Gastroesophageal sphincter (tissue), 3 donors: ENCODE measurements at regions not wholly inside any gene's neighbourhood (a gene's known extent, or its start where the extent isn't known, plus 50 kb on each side); places are given as distances from the start of the nearest gene placed in this dataset.

Experiments used
- POLR2A ChIP-seq, 2 donors: fragments of 450-650 bp; IDR thresholded peaks; one replicate each; pipeline ENCODE4 v1.6.1; 2017; ENCODE audit warnings: antibody characterized with exemption in 2 of 2, mild to moderate bottlenecking in 2 of 2, moderate library complexity in 1 of 2
- POLR2AphosphoS5 ChIP-seq: sonication (generic); formaldehyde crosslinking; IDR thresholded peaks from one replicate; pipeline ENCODE4 v1.6.1; 2017; ENCODE audit warnings: antibody characterized with exemption
- TF ChIP-seq, protein P1 (sequence below), 4 experiments: fragments of 200-600 bp in 2 of 4; fragments of 450-650 bp in 2 of 4; sonication (generic) in 1 of 4; IDR thresholded peaks; one replicate each; pipeline ENCODE4 v1.5.1; 2017 to 2019; ENCODE audit warnings: antibody characterized with exemption in 4 of 4, mild to moderate bottlenecking in 2 of 4, moderate library complexity in 2 of 4

GRCh38 chr1:232725305-232726047 lies 79.7 kb upstream of the MAP10 start:
- TF ChIP-seq, protein P1, sequence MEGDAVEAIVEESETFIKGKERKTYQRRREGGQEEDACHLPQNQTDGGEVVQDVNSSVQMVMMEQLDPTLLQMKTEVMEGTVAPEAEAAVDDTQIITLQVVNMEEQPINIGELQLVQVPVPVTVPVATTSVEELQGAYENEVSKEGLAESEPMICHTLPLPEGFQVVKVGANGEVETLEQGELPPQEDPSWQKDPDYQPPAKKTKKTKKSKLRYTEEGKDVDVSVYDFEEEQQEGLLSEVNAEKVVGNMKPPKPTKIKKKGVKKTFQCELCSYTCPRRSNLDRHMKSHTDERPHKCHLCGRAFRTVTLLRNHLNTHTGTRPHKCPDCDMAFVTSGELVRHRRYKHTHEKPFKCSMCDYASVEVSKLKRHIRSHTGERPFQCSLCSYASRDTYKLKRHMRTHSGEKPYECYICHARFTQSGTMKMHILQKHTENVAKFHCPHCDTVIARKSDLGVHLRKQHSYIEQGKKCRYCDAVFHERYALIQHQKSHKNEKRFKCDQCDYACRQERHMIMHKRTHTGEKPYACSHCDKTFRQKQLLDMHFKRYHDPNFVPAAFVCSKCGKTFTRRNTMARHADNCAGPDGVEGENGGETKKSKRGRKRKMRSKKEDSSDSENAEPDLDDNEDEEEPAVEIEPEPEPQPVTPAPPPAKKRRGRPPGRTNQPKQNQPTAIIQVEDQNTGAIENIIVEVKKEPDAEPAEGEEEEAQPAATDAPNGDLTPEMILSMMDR (IDR thresholded peaks at IDR 0.05), result no peak
- TF ChIP-seq POLR2AphosphoS5 (no peak), POLR2A (IDR thresholded peaks at IDR 0.05) (no peak)
